A549 (cell line): ENCODE measurements at regions not wholly inside any gene's neighbourhood (a gene's known extent, or its start where the extent isn't known, plus 50 kb on each side); places are given as distances from the start of the nearest gene placed in this dataset.

Experiments used
- ATAC-seq, 2 experiments: fragments of 200-7000 bp in 1 of 2; fragments of >200 bp in 1 of 2; cut with Nextera tagmentation in 1 of 2; cut with Tn5 transposase in 1 of 2; 3 replicates each; pipeline versions ENCODE4 v1.8.0 to v1.9.1; 2018 to 2020; ENCODE audit warnings: mild to moderate bottlenecking in 1 of 2, moderate library complexity in 1 of 2
- CTCF ChIA-PET: fragments of 300-600 bp; sonication (Branson Sonifier 250); formaldehyde crosslinking; extraction: SDS; loops from one replicate; lab custom pipeline; 2021; ENCODE audit warnings: antibody characterized with exemption, inconsistent platforms; lab: Yijun Ruan, JAX
- POLR2A ChIA-PET: fragments of 350-600 bp; formaldehyde crosslinking; extraction: SDS; loops from one replicate; lab custom pipeline; 2021; ENCODE audit warnings: antibody characterized with exemption, inconsistent platforms; lab: Yijun Ruan, JAX
- DNase-seq, 2 experiments: peaks; one replicate each; pipeline versions ENCODE4 v3.0.0 to v3.0.0-alpha.2; 2011 to 2016; ENCODE audit warnings: low read depth in 1 of 2, low spot score in 1 of 2
- FAIRE-seq: peaks from 2 replicates; lab custom pipeline; 2011; peaks lifted over from hg19 to GRCh38; lab: Jason Lieb, UNC
- H3K27ac ChIP-seq, 2 experiments: fragments of >200 bp; sonication (Bioruptor Twin); formaldehyde crosslinking; 3 replicates each; pipeline ENCODE4 v1.5.1; 2016 to 2017
- H3K4me1 ChIP-seq: fragments of >200 bp; sonication (Bioruptor Twin); formaldehyde crosslinking; 3 replicates; pipeline ENCODE4 v1.6.1; 2016
- H3K4me2 ChIP-seq: fragments of >200 bp; sonication (Bioruptor Twin); formaldehyde crosslinking; 3 replicates; pipeline ENCODE4 v1.6.1; 2016
- H3K4me3 ChIP-seq: fragments of >200 bp; sonication (Bioruptor Twin); formaldehyde crosslinking; 3 replicates; pipeline ENCODE4 v1.5.1; 2016
- H3K9me3 ChIP-seq: fragments of >200 bp; sonication (Bioruptor Twin); formaldehyde crosslinking; 3 replicates; pipeline ENCODE4 v1.6.1; 2016
- CBX8 ChIP-seq: fragments of 200-600 bp; sonication (generic); IDR thresholded peaks from 2 replicates; pipeline ENCODE4 v1.6.1; 2016
- CEBPB ChIP-seq, 2 experiments: fragments of >200 bp in 1 of 2; sonication (Bioruptor Twin) in 1 of 2; formaldehyde crosslinking in 1 of 2; IDR thresholded peaks; 2 replicates each; pipeline ENCODE4 v1.6.1; 2012 to 2016
- CHD2 ChIP-seq: fragments of 150-350 bp; IDR thresholded peaks from 2 replicates; pipeline ENCODE4 v1.6.1; 2014; ENCODE audit warnings: low read length; ENCODE audit not compliant: partially characterized antibody
- CHD4 ChIP-seq: fragments of 200-600 bp; sonication (generic); IDR thresholded peaks from 2 replicates; pipeline ENCODE4 v1.6.1; 2016; ENCODE audit warnings: antibody characterized with exemption, mild to moderate bottlenecking, borderline replicate concordance
- CTCF ChIP-seq: fragments of >200 bp; sonication (Bioruptor Twin); formaldehyde crosslinking; IDR thresholded peaks from 3 replicates; pipeline ENCODE4 v1.5.1; 2016
- EHF ChIP-seq: fragments of 250-450 bp; sonication (Bioruptor Pico); IDR thresholded peaks from 2 replicates; pipeline ENCODE4 v1.5.0; 2020; ENCODE audit warnings: mild to moderate bottlenecking
- EHMT2 ChIP-seq: fragments of 200-600 bp; sonication (generic); IDR thresholded peaks from 2 replicates; pipeline ENCODE4 v1.6.1; 2016; ENCODE audit warnings: antibody characterized with exemption, low read depth, mild to moderate bottlenecking, moderate library complexity
- ELK1 ChIP-seq: fragments of 150-350 bp; IDR thresholded peaks from 2 replicates; pipeline ENCODE4 v1.6.1; 2014; ENCODE audit warnings: low read depth, mild to moderate bottlenecking, low read length
- EP300 ChIP-seq, 2 experiments: fragments of >200 bp; sonication (Bioruptor Twin); formaldehyde crosslinking; IDR thresholded peaks; 2 replicates in 1 of 2; 3 replicates in 1 of 2; pipeline ENCODE4 v1.6.1; 2016 to 2017
- FOSB ChIP-seq: fragments of 250-450 bp; sonication (Bioruptor Pico); IDR thresholded peaks from 2 replicates; pipeline ENCODE4 v1.5.0; 2020; ENCODE audit warnings: mild to moderate bottlenecking, moderate library complexity
- FOXS1 ChIP-seq: fragments of 250-450 bp; sonication (Bioruptor Pico); IDR thresholded peaks from 2 replicates; pipeline ENCODE4 v1.5.0; 2020; ENCODE audit warnings: mild to moderate bottlenecking, moderate library complexity
- HDAC2 ChIP-seq: fragments of 200-600 bp; sonication (generic); IDR thresholded peaks from 2 replicates; pipeline ENCODE4 v1.6.1; 2016
- HEYL ChIP-seq: fragments of 250-450 bp; sonication (Bioruptor Pico); IDR thresholded peaks from 2 replicates; pipeline ENCODE4 v1.8.0; 2021; ENCODE audit warnings: mild to moderate bottlenecking, moderate library complexity
- HOXB13 ChIP-seq: fragments of 250-450 bp; sonication (Bioruptor Pico); IDR thresholded peaks from 2 replicates; pipeline ENCODE4 v1.5.0; 2020; ENCODE audit warnings: low read depth, mild to moderate bottlenecking, moderate library complexity
- KDM5A ChIP-seq: fragments of 200-600 bp; sonication (generic); IDR thresholded peaks from 2 replicates; pipeline ENCODE4 v1.6.1; 2016; ENCODE audit warnings: antibody characterized with exemption, mild to moderate bottlenecking
- MAZ ChIP-seq: fragments of 150-350 bp; IDR thresholded peaks from 2 replicates; pipeline ENCODE4 v1.6.1; 2014; ENCODE audit warnings: antibody characterized with exemption, low read depth, low read length, borderline replicate concordance
- MYC ChIP-seq: IDR thresholded peaks from 2 replicates; pipeline ENCODE4 v1.6.1; 2012; ENCODE audit warnings: mild to moderate bottlenecking, inconsistent platforms, low read length, improper control_type of control experiment, borderline replicate concordance
- NFE2L2 ChIP-seq: fragments of 150-350 bp; conservative IDR thresholded peaks from 2 replicates; pipeline ENCODE4 v1.6.1; 2014; ENCODE audit warnings: low read length
- NPAS2 ChIP-seq: fragments of 250-450 bp; sonication (Bioruptor Pico); IDR thresholded peaks from 2 replicates; pipeline ENCODE4 v1.8.0; 2022; ENCODE audit warnings: mild to moderate bottlenecking, moderate library complexity, borderline replicate concordance
- POLR2AphosphoS2 ChIP-seq: conservative IDR thresholded peaks from 2 replicates; pipeline ENCODE4 v1.6.1; 2012; ENCODE audit warnings: low read length, improper control_type of control experiment, inconsistent platforms
- RAD21 ChIP-seq, 2 experiments: fragments of >200 bp in 1 of 2; sonication (Bioruptor Twin) in 1 of 2; formaldehyde crosslinking in 1 of 2; IDR thresholded peaks in 1 of 2; conservative IDR thresholded peaks in 1 of 2; 2 replicates in 1 of 2; 3 replicates in 1 of 2; pipeline ENCODE4 v1.6.1; 2012 to 2018; ENCODE audit warnings: inconsistent platforms in 1 of 2
- RARB ChIP-seq: fragments of 250-450 bp; sonication (Bioruptor Pico); IDR thresholded peaks from 2 replicates; pipeline ENCODE4 v1.8.0; 2021; ENCODE audit warnings: mild to moderate bottlenecking, moderate library complexity
- RFX5 ChIP-seq: fragments of 450-650 bp; IDR thresholded peaks from 2 replicates; pipeline ENCODE4 v1.7.1; 2014; ENCODE audit warnings: antibody characterized with exemption, mild to moderate bottlenecking, moderate library complexity
- SMC3 ChIP-seq: fragments of >200 bp; sonication (Bioruptor Twin); formaldehyde crosslinking; IDR thresholded peaks from 3 replicates; pipeline ENCODE4 v1.6.1; 2018; ENCODE audit warnings: inconsistent platforms
- SREBF2 ChIP-seq: fragments of 450-650 bp; IDR thresholded peaks from 2 replicates; pipeline ENCODE4 v1.6.1; 2014; ENCODE audit warnings: mild to moderate bottlenecking, moderate library complexity
- TP53 ChIP-seq: fragments of 250-450 bp; sonication (Bioruptor Pico); IDR thresholded peaks from 2 replicates; pipeline ENCODE4 v1.5.0; 2021; ENCODE audit warnings: mild to moderate bottlenecking, moderate library complexity
- USF2 ChIP-seq: fragments of 450-650 bp; IDR thresholded peaks from 2 replicates; pipeline ENCODE4 v1.6.1; 2014; ENCODE audit warnings: antibody characterized with exemption
- ZC3H11A ChIP-seq: fragments of 450-650 bp; IDR thresholded peaks from 2 replicates; pipeline ENCODE4 v1.6.1; 2014; ENCODE audit warnings: antibody characterized with exemption, mild to moderate bottlenecking
- ZFP36 ChIP-seq: fragments of 450-650 bp; IDR thresholded peaks from 2 replicates; pipeline ENCODE4 v1.6.1; 2014; ENCODE audit warnings: borderline replicate concordance; ENCODE audit not compliant: partially characterized antibody
- WGBS: methylation state at CpG from one replicate; pipeline ENCODE4 v1.1.6; 2017; ENCODE audit errors: missing lambda C conversion rate; 5-methylcytosine and 5-hydroxymethylcytosine counted together
- TF ChIP-seq, protein P1 (sequence below): IDR thresholded peaks from 2 replicates; pipeline ENCODE4 v1.6.1; 2012
- TF ChIP-seq, protein P2 (sequence below): fragments of >200 bp; sonication (Bioruptor Twin); formaldehyde crosslinking; IDR thresholded peaks from 3 replicates; pipeline ENCODE4 v1.6.1; 2016

DNA sequence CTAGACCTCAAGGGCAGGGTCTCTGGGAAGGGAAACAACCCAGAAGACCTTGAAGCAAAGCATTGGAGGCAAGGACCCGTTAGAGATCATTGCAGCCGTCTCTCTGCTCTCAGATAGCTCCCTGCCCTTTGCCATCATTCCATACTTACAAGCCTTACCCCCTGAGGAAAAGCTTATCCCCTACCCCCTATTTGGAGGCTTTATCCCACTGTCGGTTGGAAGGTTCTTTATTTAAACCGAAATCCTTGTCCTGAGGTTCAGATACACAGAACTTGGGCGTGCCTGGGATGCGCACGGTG, 84.4 kb downstream of the EFNB1 start:
- Histone ChIP-seq H3K4me1 (no peaks in the 10 kb centered on the region), H3K4me3 (no peak overlapping the region), H3K4me2 (no peak overlapping the region), H3K27ac (no peak overlapping the region), H3K9me3 (no peaks in the 10 kb centered on the region)
- FAIRE-seq (no peak), DNase-seq (no peak), ATAC-seq (no peak)
- TF ChIP-seq KDM5A (no peak), CTCF (no peak), EHMT2 (no peak), MAZ (no peak)
- ChIA-PET POLR2A (no interaction called here), CTCF (interaction anchor here (1.2 kb wide), 1 partner anchor 13 kb away, joined by 3 read pairs; no protein-coding TSS in a partner anchor)
- 71% methylated on average over 7 of the region's 7 CpGs for WGBS

DNA sequence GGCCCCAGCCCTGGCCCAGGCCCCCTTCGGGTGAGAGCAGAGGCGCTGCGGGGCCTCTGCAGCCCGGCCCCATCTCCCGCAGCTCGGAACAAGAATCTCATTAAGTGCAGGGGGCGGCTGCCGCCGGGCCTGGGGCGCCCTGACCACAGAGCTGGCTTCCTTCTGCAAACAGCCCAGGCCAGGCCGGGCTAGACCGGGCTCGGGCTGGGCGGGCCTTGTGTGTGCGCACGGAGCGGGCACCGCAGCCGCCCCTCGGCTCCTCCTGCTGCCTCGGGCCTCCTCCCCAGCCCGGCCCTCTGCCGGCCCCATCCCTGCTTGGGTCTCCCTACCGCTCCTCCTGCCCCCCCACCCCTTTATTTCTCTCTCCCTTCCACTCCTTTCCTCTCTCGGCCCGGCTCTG, 83.3 kb downstream of the EFNB1 start:
- no peak for FAIRE-seq
- 91% methylated on average over 12 of the region's 26 CpGs for WGBS
- TF ChIP-seq, protein P1, sequence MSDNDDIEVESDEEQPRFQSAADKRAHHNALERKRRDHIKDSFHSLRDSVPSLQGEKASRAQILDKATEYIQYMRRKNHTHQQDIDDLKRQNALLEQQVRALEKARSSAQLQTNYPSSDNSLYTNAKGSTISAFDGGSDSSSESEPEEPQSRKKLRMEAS: no peak
- TF ChIP-seq USF2 (no peak), HOXB13 (CRISPR knock-in tag) (no peak), EHF (no peak), FOSB (CRISPR knock-in tag) (no peak), CHD2 (no peak), HEYL (CRISPR knock-in tag) (no peak), RAD21 (conservative IDR thresholded peaks at IDR 0.05 in 1 of 2, IDR thresholded peaks at IDR 0.05 in 1 of 2) (no peak), FOXS1 (CRISPR knock-in tag) (no peak), CBX8 (no peak), HDAC2 (no peak), CHD4 (no peak), POLR2AphosphoS2 (no peak), SREBF2 (no peak)
- TF ChIP-seq, protein P2, sequence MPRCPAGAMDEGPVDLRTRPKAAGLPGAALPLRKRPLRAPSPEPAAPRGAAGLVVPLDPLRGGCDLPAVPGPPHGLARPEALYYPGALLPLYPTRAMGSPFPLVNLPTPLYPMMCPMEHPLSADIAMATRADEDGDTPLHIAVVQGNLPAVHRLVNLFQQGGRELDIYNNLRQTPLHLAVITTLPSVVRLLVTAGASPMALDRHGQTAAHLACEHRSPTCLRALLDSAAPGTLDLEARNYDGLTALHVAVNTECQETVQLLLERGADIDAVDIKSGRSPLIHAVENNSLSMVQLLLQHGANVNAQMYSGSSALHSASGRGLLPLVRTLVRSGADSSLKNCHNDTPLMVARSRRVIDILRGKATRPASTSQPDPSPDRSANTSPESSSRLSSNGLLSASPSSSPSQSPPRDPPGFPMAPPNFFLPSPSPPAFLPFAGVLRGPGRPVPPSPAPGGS: no peak
- DNase-seq: no peak
- Histone ChIP-seq H3K27ac (no peak overlapping the region), H3K4me3 (no peak overlapping the region), H3K4me2 (no peak overlapping the region), H3K4me1 (no peaks in the 10 kb centered on the region), H3K9me3 (no peaks in the 10 kb centered on the region)
- ChIA-PET POLR2A (no interaction called here), CTCF (no interaction called here)
- ATAC-seq: no peak

GRCh38 chrX:68910731-68911428, 82.1 kb downstream of the EFNB1 start:
- TF ChIP-seq ZFP36 (no peak), HDAC2 (no peak), CEBPB (IDR thresholded peaks at IDR 0.05) (no peak), CHD4 (no peak), EP300 (IDR thresholded peaks at IDR 0.05) (no peak), RARB (CRISPR knock-in tag) (no peak), NPAS2 (CRISPR knock-in tag) (no peak), NFE2L2 (no peak), RFX5 (no peak), SMC3 (no peak), MYC (no peak), ELK1 (no peak), TP53 (no peak), ZC3H11A (no peak)
- no peak for FAIRE-seq
- H3K4me1 ChIP-seq: no peaks in the 10 kb centered on the region
- no peaks in the 10 kb centered on the region for H3K9me3 ChIP-seq
- DNase-seq: no peak
- ATAC-seq: no peak
- ChIA-PET POLR2A (no interaction called here), CTCF (interaction anchor here (1.9 kb wide), 1 partner anchor 83 kb away, joined by 5 read pairs; no protein-coding TSS in a partner anchor)
- no peak overlapping the region for H3K4me3 ChIP-seq
- no peak overlapping the region for H3K27ac ChIP-seq
- WGBS: 58% methylated on average over 3 of the region's 3 CpGs
- no peak overlapping the region for H3K4me2 ChIP-seq
